ENCODE measurements at regions not wholly inside any gene's neighbourhood (a gene's known extent, or its start where the extent isn't known, plus 50 kb on each side); places are given as distances from the start of the nearest gene placed in this dataset.

DNA sequence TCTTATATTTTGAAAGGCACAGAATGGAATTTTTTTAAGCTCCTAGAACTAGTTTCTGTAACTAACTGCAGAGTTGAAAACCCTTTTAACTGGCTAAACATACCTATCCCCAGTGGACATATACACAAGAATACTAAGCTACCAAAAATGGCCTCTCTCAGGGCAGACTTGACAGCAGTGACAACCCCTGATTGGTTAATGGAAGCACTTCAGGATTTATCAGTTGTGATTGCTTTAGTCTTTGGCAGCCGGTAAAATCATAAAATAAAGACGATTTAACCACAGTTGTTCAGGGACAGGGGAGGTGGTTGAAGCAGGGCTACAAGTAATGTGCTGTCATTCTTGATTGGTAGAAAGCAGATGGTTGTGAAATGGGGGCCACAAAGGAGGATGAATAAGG lies 452.0 kb upstream of the SOX9 start:
- H3K27ac ChIP-seq (ENCODE audit: low read depth in 1 of 3, low read length in 2 of 3) = no peak overlapping the region
- DNase-seq (no peak), FAIRE-seq (no peak)
- H3K27me3 ChIP-seq (ENCODE audit: control insufficient read depth in 3 of 3, insufficient read depth in 3 of 3, low read length in 3 of 3) = no peaks in the 10 kb centered on the region
- WGBS, 3 donors = 29 to 67% (median 54%) methylated on average over 2 of the region's 2 CpGs
- H3K9me3 ChIP-seq (ENCODE audit: control insufficient read depth in 2 of 2, insufficient read depth in 1 of 2, low read depth in 1 of 2, low read length in 1 of 2) = no peaks in the 10 kb centered on the region
- H3K4me3 ChIP-seq (ENCODE audit: low read depth in 1 of 3, low read length in 3 of 3) = no peak overlapping the region
- no peaks in the 10 kb centered on the region for H3K36me3 ChIP-seq (ENCODE audit: control insufficient read depth in 3 of 3, insufficient read depth in 2 of 3, low read depth in 1 of 3, low read length in 3 of 3)
- H3K4me1 ChIP-seq (ENCODE audit: control insufficient read depth in 3 of 3, insufficient read depth in 2 of 3, low read depth in 1 of 3, low read length in 2 of 3) = no peaks in the 10 kb centered on the region

DNA sequence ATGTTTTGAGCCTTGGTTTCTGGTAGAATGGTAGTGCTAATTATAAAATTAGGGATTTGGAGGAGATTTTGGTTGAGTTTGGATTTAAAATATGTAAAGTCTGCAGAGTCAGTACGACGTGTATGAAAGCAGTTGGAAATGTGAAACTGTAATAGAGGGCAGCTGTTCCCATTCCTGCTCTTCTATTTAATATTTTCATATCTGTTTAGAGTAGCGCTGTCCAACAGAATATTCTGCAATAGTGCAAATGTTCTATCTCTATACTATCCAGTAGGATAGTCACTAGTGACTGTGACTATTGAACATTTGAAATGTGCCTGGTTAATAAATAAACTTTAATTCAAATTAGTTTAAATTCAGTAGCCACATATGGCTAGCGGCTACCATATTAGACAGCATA lies 443.4 kb upstream of the SOX9 start:
- H3K27ac ChIP-seq (ENCODE audit: low read depth in 1 of 3, low read length in 2 of 3) = no peak overlapping the region
- FAIRE-seq (no peak), DNase-seq (no peak)
- no peak overlapping the region for H3K4me3 ChIP-seq (ENCODE audit: low read depth in 1 of 3, low read length in 3 of 3)
- H3K27me3 ChIP-seq (ENCODE audit: control insufficient read depth in 3 of 3, insufficient read depth in 3 of 3, low read length in 3 of 3) = no peaks in the 10 kb centered on the region
- 69 to 89% (median 87%) methylated on average over 4 of the region's 4 CpGs for WGBS, 3 donors
- H3K9me3 ChIP-seq (ENCODE audit: control insufficient read depth in 2 of 2, insufficient read depth in 1 of 2, low read depth in 1 of 2, low read length in 1 of 2) = peaks cover 0 to 3% of the 10 kb centered on the region in 2 donors
- no peaks in the 10 kb centered on the region for H3K36me3 ChIP-seq (ENCODE audit: control insufficient read depth in 3 of 3, insufficient read depth in 2 of 3, low read depth in 1 of 3, low read length in 3 of 3)
- peaks cover 0 to 7% (median 4%) of the 10 kb centered on the region in 3 donors for H3K4me1 ChIP-seq (ENCODE audit: control insufficient read depth in 3 of 3, insufficient read depth in 2 of 3, low read depth in 1 of 3, low read length in 2 of 3)

DNA sequence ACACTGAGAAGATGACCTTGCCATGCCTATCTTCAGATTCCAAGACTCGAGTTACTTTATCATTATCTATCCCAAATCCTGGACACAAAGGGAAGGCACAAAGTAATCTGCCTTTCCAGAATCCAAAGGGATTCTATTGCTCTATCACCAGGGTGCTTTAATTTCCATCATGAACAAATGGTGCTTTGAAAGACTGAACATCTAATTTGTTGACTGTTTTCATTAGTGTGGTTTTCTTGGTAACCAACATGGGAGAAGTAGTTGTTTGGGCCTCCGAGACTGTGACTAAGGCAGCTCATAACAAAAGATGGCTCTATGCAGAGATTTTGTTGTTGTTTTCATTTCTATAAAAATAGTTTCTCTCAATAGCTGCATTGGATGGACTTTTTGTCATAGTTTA lies 441.0 kb upstream of the SOX9 start:
- Histone ChIP-seq H3K9me3 (ENCODE audit: control insufficient read depth in 2 of 2, insufficient read depth in 1 of 2, low read depth in 1 of 2, low read length in 1 of 2) (peaks cover 0 to 3% of the 10 kb centered on the region in 2 donors), H3K27ac (ENCODE audit: low read depth in 1 of 3, low read length in 2 of 3) (no peak overlapping the region), H3K4me3 (ENCODE audit: low read depth in 1 of 3, low read length in 3 of 3) (no peak overlapping the region), H3K36me3 (ENCODE audit: control insufficient read depth in 3 of 3, insufficient read depth in 2 of 3, low read depth in 1 of 3, low read length in 3 of 3) (no peaks in the 10 kb centered on the region), H3K4me1 (ENCODE audit: control insufficient read depth in 3 of 3, insufficient read depth in 2 of 3, low read depth in 1 of 3, low read length in 2 of 3) (peaks cover 0 to 7% (median 4%) of the 10 kb centered on the region in 3 donors), H3K27me3 (ENCODE audit: control insufficient read depth in 3 of 3, insufficient read depth in 3 of 3, low read length in 3 of 3) (no peaks in the 10 kb centered on the region)
- FAIRE-seq (no peak), DNase-seq (no peak)
- WGBS, 3 donors = 80 to 95% (median 87%) methylated on average over 2 of the region's 2 CpGs

DNA sequence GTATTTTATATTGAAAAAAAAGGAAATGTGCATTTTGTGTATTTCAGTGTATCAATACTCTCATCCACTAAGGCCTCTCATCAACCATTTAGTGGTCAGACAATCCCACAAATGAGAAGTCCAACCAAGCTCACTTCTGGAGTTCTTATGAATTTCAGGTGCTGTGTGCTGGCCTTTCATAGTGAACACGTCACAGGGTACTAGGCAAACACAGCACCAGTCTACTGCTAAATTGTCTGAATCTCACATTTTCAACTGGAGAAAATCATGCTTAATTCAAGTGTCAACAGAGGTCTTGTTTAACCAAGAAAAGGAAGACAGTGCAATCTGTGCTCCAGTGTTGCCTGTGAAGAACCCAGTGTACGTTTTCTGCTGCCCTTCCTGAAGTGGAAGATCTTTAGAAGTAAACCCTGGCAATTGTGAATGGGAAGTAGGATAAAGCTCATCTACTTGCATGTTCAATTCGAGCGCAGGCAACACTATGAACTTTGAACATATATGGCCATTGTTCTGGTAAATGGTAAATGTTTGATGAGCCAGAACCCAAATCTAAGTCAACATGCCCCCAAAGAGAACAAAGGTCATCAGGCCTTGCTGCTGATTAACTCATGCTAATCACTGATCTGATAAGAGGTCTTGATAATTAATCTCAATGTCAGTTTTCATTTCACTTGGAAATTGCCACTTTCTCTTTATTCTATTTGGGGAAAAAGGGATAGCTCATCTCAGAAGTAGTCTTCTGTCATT lies 439.2 kb upstream of the SOX9 start:
- Histone ChIP-seq H3K27ac (ENCODE audit: low read depth in 1 of 3, low read length in 2 of 3) (no peak overlapping the region), H3K36me3 (ENCODE audit: control insufficient read depth in 3 of 3, insufficient read depth in 2 of 3, low read depth in 1 of 3, low read length in 3 of 3) (no peaks in the 10 kb centered on the region), H3K9me3 (ENCODE audit: control insufficient read depth in 2 of 2, insufficient read depth in 1 of 2, low read depth in 1 of 2, low read length in 1 of 2) (peaks cover 0 to 3% of the 10 kb centered on the region in 2 donors), H3K4me3 (ENCODE audit: low read depth in 1 of 3, low read length in 3 of 3) (no peak overlapping the region), H3K27me3 (ENCODE audit: control insufficient read depth in 3 of 3, insufficient read depth in 3 of 3, low read length in 3 of 3) (no peaks in the 10 kb centered on the region), H3K4me1 (ENCODE audit: control insufficient read depth in 3 of 3, insufficient read depth in 2 of 3, low read depth in 1 of 3, low read length in 2 of 3) (peaks cover 0 to 7% (median 4%) of the 10 kb centered on the region in 3 donors)
- 17 to 53% (median 31%) methylated on average over 4 of the region's 4 CpGs for WGBS, 3 donors
- FAIRE-seq (no peak), DNase-seq (peak; percentile 76 to 83)

DNA sequence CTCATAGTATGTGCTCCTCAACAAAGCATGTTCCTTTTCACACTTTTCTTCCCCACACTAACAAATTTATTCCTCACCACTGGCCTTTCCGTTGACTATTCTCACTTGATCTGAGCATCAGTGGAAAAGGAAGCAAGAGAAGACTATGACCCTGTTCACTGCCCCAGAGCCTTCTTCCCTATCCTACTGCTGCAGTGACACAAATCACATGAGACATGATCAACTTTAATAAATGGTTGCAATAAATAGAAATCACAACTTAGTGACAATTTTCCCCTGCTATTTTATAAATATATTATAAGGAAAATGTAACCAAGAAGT lies 438.7 kb upstream of the SOX9 start:
- Histone ChIP-seq H3K27me3 (ENCODE audit: control insufficient read depth in 3 of 3, insufficient read depth in 3 of 3, low read length in 3 of 3) (no peaks in the 10 kb centered on the region), H3K9me3 (ENCODE audit: control insufficient read depth in 2 of 2, insufficient read depth in 1 of 2, low read depth in 1 of 2, low read length in 1 of 2) (peaks cover 0 to 3% of the 10 kb centered on the region in 2 donors), H3K36me3 (ENCODE audit: control insufficient read depth in 3 of 3, insufficient read depth in 2 of 3, low read depth in 1 of 3, low read length in 3 of 3) (no peaks in the 10 kb centered on the region), H3K27ac (ENCODE audit: low read depth in 1 of 3, low read length in 2 of 3) (no peak overlapping the region), H3K4me1 (ENCODE audit: control insufficient read depth in 3 of 3, insufficient read depth in 2 of 3, low read depth in 1 of 3, low read length in 2 of 3) (peaks cover 0 to 7% (median 4%) of the 10 kb centered on the region in 3 donors), H3K4me3 (ENCODE audit: low read depth in 1 of 3, low read length in 3 of 3) (no peak overlapping the region)
- DNase-seq (no peak), FAIRE-seq (no peak)
- 16 to 54% (median 43%) methylated on average over 1 of the region's 1 CpG for WGBS, 3 donors

DNA sequence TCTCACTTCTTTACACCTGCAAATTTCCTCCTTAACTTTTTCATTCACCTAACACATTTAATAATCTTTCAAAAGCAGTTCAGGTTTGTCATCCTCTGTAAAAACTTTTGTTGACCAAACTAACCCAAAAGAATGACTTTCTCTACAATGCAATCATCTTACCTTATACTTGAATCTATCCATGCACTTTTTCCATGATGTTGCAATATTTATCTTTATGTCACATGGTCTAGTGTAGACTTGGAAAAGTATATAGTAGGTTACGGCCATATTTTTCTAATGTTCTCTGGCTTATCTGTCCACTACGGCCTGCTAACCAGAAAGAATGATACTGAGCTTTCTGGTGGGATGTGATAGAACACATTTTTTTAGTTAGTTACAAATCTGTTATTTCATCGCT lies 431.0 kb upstream of the SOX9 start:
- Histone ChIP-seq H3K27ac (ENCODE audit: low read depth in 1 of 3, low read length in 2 of 3) (no peak overlapping the region), H3K4me3 (ENCODE audit: low read depth in 1 of 3, low read length in 3 of 3) (no peak overlapping the region), H3K9me3 (ENCODE audit: control insufficient read depth in 2 of 2, insufficient read depth in 1 of 2, low read depth in 1 of 2, low read length in 1 of 2) (no peaks in the 10 kb centered on the region), H3K27me3 (ENCODE audit: control insufficient read depth in 3 of 3, insufficient read depth in 3 of 3, low read length in 3 of 3) (no peaks in the 10 kb centered on the region), H3K36me3 (ENCODE audit: control insufficient read depth in 3 of 3, insufficient read depth in 2 of 3, low read depth in 1 of 3, low read length in 3 of 3) (no peaks in the 10 kb centered on the region), H3K4me1 (ENCODE audit: control insufficient read depth in 3 of 3, insufficient read depth in 2 of 3, low read depth in 1 of 3, low read length in 2 of 3) (no peaks in the 10 kb centered on the region)
- no peak for FAIRE-seq
- WGBS, 3 donors = 91 to 96% (median 93%) methylated on average over 3 of the region's 3 CpGs
- DNase-seq = no peak

DNA sequence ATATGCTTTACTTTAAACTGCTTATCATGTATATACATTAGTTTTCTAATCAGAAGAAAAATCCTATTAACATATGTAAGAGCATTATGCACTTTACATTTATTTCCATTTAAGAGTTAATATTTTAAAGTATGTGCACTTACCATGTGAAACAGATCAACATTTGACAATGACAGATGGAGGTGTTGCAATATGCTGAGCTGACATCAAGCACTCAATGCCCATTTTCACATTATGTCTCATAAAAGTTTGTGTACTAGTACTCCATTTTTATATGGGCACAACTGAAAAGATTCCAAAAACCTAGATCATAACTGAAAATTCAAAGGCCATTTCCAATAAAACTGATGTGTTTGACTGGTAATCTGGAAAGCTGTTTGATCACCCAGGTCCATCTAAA lies 420.9 kb upstream of the SOX9 start:
- Histone ChIP-seq H3K36me3 (ENCODE audit: control insufficient read depth in 3 of 3, insufficient read depth in 2 of 3, low read depth in 1 of 3, low read length in 3 of 3) (no peaks in the 10 kb centered on the region), H3K4me3 (ENCODE audit: low read depth in 1 of 3, low read length in 3 of 3) (no peak overlapping the region), H3K27ac (ENCODE audit: low read depth in 1 of 3, low read length in 2 of 3) (no peak overlapping the region), H3K4me1 (ENCODE audit: control insufficient read depth in 3 of 3, insufficient read depth in 2 of 3, low read depth in 1 of 3, low read length in 2 of 3) (no peaks in the 10 kb centered on the region), H3K9me3 (ENCODE audit: control insufficient read depth in 2 of 2, insufficient read depth in 1 of 2, low read depth in 1 of 2, low read length in 1 of 2) (no peaks in the 10 kb centered on the region), H3K27me3 (ENCODE audit: control insufficient read depth in 3 of 3, insufficient read depth in 3 of 3, low read length in 3 of 3) (no peaks in the 10 kb centered on the region)
- DNase-seq = no peak
- FAIRE-seq = no peak

DNA sequence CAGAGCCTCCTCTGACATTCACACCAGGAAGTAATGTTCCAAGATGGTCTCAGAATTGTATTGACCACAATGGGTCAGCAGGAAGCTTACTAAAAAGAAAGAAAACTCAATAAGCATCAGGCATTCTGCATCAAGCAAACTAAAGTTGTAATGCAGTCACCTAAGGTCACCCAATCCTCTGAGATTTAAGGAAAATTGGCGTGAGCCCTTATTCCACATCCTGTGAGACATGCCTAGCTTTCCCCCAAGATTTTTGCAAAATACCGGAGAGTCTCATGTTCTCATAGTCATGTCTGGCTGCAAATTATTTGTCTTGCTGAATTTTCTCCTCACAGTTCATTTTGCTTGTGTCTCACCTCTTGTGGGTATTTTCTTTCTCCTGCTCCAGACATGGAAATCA lies 417.1 kb upstream of the SOX9 start:
- Histone ChIP-seq H3K27me3 (ENCODE audit: control insufficient read depth in 3 of 3, insufficient read depth in 3 of 3, low read length in 3 of 3) (no peaks in the 10 kb centered on the region), H3K9me3 (ENCODE audit: control insufficient read depth in 2 of 2, insufficient read depth in 1 of 2, low read depth in 1 of 2, low read length in 1 of 2) (no peaks in the 10 kb centered on the region), H3K36me3 (ENCODE audit: control insufficient read depth in 3 of 3, insufficient read depth in 2 of 3, low read depth in 1 of 3, low read length in 3 of 3) (no peaks in the 10 kb centered on the region), H3K27ac (ENCODE audit: low read depth in 1 of 3, low read length in 2 of 3) (no peak overlapping the region), H3K4me1 (ENCODE audit: control insufficient read depth in 3 of 3, insufficient read depth in 2 of 3, low read depth in 1 of 3, low read length in 2 of 3) (no peaks in the 10 kb centered on the region), H3K4me3 (ENCODE audit: low read depth in 1 of 3, low read length in 3 of 3) (no peak overlapping the region)
- FAIRE-seq = no peak
- 87 to 98% (median 94%) methylated on average over 2 of the region's 2 CpGs for WGBS, 3 donors
- no peak for DNase-seq

DNA sequence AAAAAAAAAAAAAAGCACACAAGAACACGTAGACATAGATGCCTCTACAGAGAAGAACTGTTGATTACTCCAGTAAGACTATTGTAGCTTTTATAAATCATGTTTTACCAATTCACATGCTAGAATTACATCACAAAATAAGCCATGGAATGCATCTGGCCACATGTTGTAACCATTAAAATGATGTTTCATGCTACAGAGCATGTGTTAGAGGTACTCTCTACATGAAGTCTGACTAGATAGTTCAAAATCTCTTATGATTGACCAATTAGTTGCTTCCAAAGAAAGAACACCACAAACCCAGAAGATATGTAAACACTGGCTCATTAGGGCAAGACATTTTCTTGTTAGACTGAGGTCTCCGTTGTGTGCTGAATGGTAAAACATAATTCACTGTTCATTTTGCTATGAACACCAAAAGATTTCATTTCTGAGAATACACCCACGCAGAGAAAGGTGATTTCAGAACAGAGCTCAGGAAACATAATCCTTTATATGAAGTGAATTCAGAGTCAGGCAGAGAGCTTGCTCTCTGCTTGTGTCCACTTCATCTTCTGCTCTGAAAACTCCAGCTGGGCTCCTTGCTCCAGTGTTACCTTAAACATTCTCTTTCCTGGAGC lies 411.4 kb upstream of the SOX9 start:
- H3K4me1 ChIP-seq (ENCODE audit: control insufficient read depth in 3 of 3, insufficient read depth in 2 of 3, low read depth in 1 of 3, low read length in 2 of 3) = no peaks in the 10 kb centered on the region
- no peak overlapping the region for H3K4me3 ChIP-seq (ENCODE audit: low read depth in 1 of 3, low read length in 3 of 3)
- WGBS, 3 donors = 69 to 88% (median 82%) methylated on average over 3 of the region's 3 CpGs
- no peak for FAIRE-seq
- no peak overlapping the region for H3K27ac ChIP-seq (ENCODE audit: low read depth in 1 of 3, low read length in 2 of 3)
- DNase-seq = no peak
- H3K36me3 ChIP-seq (ENCODE audit: control insufficient read depth in 3 of 3, insufficient read depth in 2 of 3, low read depth in 1 of 3, low read length in 3 of 3) = no peaks in the 10 kb centered on the region
- peaks cover 0 to 2% (median 0%) of the 10 kb centered on the region in 3 donors for H3K27me3 ChIP-seq (ENCODE audit: control insufficient read depth in 3 of 3, insufficient read depth in 3 of 3, low read length in 3 of 3)
- no peaks in the 10 kb centered on the region for H3K9me3 ChIP-seq (ENCODE audit: control insufficient read depth in 2 of 2, insufficient read depth in 1 of 2, low read depth in 1 of 2, low read length in 1 of 2)
